ENCODE measurements at regions not wholly inside any gene's neighbourhood (a gene's known extent, or its start where the extent isn't known, plus 50 kb on each side); places are given as distances from the start of the nearest gene placed in this dataset.

DNA sequence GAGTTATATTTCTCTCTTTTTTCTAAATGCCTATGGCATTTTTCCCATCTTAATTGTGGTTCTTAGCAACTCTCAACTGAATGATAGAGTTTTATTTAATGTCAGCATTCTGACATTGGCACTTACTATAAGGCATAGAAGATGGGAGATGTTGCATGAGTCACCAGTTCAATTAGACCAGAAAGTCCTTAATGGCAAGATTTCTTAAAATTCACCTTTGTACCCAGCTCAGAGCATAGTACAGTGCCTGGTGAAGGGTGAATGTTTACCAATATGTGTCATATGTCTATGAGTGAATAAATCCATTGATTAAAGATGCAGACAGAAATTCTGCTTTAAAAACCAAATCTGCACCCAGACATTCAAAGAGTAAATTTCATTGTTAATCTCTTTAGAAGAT is 526.9 kb downstream of the EFNB2 start:
- no peak for DNase-seq

DNA sequence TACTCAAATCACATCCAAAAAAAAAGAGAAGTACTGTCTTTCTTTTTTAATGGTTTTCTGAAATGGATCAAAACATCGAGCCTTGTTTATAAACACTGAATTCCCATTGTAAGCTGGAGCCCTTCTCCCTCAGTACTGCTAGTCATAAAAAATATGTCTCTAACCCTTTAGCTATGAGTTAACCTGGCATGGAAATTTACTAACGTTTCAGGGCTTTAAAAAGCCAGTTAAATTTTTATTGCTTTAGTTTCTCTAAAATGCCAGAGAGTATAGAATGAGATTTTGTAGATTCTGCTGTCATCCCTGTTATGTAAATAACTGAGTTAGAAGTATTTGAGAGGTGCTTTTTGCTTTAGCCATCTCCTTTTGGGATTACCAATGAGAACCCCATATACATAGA is 528.3 kb downstream of the EFNB2 start:
- no peak for DNase-seq

DNA sequence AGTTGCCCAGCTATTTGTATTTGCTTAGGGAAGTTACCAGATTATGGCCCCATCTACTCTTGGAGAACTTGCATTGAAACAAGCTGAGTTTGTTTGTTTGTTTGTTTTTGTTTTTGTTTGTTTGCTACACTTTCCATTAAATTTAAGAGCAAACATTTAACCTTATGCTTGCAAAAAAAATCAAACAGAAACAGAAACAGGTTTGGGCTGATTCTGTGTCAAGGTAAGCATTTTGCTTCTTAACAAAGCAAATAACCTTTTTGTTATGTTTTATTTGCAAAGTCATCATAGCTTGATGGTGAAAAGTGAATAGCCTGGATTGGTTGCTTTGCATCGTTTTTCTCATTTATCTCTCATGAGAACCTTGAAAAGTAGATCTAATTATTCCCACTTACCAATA is 531.8 kb downstream of the EFNB2 start:
- DNase-seq: no peak

DNA sequence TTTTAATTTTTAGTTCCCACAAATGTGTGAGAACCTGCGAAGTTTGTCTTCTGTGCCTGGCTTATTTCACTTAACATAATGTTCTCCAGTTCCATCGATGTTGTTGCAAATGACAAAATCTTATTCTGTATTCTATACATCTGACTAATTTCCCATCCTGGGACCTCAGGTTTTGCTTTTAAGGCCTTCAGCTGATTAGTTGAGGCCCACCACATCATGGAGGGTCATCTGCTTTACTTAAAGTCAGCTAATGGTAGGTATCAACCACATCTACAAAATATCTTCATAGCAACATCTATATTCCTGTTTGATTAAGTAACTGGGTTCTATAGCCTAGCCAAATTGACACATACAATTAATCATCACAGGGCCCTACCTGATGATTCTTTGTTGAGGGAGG is 534.0 kb downstream of the EFNB2 start:
- DNase-seq: no peak

DNA sequence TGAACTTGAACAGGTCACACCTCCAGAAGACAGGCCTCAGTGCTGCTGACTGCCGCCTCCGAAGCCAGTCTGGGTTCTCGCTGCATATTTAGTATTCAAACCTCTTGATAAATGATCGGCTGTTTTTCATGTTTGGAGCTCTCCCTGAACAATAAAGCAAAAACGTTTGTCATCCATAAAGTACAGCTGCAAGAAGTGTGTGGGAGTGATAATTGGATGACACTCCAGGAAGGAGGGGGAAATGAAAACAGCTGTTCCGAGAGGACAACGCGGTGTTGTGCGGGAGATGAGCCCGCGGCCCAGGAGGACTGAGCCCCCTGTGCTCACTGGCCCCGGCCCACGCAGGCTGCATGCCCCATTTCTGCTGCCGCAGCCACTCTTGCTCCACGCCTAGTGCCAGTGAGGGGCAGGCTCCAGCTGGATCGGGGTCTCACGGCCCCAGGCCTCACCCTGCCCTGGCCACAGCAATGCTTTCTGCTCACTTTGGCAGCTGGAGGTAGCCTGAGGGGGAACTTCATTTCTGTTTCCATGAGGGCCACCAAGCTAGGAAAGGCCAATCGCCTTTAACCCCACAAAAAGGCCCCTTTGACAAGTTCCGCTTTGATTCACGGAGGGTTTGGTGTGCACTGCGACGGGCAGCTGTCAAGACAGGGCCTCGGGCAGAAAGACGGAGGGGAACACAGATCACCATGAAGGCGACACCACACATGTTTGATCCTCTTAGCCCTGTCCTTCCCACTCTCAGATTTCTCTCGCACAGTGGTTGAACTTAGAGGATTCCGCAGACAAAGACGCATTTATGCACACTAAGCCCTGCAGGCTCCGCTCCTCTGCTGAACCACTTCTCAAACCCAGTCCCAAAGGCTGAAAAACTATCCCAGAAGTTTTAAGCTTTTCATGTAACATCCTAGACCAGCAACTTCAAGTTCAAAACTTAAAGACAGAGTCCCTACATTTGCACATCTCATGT is 537.6 kb downstream of the EFNB2 start:
- DNase-seq: no peak

DNA sequence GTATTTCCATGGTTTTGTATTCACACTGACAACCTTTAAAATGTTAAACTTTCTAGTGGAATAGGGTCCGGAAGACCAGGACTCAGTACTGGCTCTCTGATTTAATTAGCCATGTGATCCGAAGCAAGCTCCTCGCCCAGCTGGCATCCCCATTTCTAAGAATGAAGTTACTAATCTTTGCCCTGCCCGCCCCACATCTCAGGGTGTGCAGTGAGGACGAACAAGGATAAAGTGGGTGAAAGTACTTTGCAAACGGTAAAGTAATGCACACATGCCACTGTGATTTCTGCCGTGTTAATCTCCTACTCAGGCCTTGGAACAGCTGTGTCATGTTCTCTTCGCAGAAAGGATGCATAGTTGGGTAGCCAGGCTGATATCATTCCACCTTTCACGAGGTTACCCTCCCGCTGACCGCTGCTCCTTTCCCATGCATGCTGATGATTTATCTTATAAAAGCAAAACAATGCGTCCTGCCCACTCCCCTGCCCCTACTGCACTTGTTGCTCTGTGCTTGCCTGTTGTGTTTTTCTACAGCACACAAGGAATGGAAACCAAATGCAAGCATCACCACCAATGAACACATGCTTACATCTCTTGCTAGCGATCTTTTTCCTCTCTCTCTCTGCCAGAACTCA is 539.0 kb downstream of the EFNB2 start:
- DNase-seq: no peak

DNA sequence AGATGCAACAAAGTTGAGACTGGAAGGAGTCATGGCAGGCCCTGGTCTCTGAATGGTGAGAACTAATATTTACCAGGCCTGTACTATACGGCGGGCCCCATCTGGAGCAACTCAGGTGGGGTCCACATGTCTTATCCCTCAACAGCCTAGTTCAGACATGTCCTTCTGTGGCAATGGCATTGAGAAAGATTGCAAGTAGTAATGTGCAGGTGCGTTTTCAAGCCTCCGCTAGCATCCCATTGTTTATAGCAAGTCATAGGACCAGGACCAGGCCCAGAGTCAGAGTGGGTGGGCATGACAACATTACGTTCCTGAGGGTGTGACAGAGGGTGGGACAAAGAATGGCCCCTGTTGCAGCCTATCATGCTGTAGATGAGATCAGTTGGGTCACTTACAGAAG is 541.1 kb downstream of the EFNB2 start:
- DNase-seq: no peak

DNA sequence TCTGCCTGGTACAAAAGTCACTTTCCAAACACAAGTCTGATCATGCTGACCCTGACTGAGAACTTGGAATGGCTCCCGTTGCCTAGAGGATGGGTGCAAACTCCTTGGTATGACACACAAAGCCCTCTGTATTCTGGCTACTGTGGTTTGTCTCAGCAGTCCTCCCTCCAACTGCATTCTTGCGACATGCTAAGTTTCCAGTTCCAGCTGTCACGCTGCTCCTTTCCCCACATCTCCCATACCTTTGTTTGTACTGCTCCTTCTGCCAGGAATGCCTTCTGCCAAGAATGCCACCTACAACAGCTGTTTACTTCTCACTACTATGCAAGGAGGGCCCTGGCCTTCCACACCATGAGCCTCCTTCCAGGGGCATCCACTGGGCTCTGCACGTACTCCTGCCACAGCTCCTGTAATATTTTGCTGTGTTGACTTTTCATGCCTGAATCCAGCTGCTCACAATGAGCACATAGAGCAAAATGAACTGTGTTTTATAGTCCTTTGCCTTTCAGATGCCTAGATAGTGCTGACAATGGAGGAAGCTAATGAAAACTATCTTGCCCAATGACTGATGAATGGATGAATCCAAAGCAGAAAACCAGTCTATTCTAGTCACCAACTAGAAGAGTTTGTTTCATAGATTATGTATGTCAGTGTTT is 543.7 kb downstream of the EFNB2 start:
- DNase-seq: peak; percentile 76

DNA sequence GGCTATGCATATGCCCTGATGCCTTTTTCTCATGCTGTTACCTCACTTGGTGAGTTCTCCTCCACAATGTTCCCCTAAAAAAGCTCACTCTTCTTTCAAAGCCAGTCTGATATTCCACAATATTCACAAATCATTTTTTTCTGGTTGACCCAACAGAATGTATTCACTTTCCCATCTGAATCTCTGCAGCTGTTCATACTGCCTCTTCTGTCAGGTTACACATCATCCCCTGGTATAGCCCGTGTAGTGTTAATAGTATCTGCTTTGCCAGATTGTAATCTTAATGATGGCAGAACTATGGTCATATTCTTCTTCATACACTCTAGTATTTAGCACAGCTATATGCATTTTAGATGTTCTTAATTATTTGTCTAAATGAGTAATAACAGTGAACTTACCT is 544.3 kb downstream of the EFNB2 start:
- DNase-seq: no peak

DNA sequence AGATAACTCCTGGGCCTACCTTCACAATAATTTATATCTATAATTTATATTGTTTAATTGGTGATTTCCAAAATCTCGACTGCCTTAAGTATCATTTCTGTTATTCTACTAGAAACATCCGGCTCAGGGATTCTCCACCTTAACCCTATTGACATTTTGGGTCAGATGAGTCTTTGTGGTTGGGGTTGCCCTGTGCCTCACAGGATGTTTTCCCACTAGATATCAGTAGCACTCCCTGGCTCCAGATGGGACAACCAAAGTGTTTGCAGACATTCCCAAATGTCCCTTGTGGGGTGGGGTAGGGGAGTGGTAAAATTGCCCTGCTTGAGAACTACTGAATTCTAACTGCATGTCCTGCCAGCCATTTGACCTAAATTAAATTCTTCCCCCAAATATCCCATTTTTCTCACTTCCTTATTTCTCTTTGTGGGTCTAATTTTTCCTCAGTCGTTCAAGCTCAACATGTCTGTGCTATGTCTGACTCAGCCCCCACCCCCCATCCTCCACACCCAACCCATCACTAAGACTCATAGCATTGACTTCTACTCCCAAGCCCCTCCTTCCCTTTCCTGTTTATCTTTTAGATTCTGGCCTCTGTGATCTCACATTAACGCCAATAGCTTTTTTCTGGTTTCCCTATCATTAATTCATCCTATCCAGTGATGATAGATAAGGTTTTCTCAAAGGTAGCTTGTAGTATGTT is 545.1 kb downstream of the EFNB2 start:
- no peak for DNase-seq

DNA sequence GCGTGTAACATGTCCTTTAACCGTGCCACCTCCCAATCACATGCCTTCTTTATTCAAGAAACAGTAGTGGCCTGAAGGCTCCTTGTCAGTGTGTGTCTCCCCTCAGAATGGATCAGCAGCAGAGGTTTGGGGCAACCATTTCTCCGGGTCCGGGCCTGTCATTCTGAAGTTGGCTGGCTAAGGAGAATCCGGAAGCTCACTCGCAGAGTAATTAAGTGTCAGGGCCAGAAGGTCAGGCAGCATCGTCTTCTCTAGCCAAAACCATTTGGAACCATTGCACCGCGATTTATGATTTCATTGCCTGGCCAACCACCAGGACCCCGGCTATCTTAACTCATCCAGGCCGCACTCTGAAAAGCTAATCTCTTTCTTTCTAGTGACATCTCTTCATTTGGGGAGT is 550.8 kb downstream of the EFNB2 start:
- no peak for DNase-seq

DNA sequence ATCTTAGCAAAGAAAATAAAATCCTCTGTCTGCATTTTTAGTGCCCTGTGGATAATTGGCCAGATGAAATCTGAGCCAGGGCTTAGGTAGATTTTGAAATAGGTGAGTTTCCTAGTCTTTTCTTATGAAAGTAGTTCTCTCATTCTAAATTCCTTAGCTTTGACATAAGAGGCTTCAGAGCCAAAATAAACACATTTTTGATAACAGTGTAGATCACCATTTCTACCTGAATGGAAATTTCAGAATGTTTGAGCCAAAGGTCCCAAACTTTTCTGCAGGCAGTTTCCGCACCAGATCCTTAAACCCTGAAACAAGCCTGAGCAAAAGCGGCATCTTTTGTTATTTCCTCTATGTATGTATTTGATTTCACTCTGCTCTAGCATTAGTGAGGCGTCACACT is 551.2 kb downstream of the EFNB2 start:
- no peak for DNase-seq

DNA sequence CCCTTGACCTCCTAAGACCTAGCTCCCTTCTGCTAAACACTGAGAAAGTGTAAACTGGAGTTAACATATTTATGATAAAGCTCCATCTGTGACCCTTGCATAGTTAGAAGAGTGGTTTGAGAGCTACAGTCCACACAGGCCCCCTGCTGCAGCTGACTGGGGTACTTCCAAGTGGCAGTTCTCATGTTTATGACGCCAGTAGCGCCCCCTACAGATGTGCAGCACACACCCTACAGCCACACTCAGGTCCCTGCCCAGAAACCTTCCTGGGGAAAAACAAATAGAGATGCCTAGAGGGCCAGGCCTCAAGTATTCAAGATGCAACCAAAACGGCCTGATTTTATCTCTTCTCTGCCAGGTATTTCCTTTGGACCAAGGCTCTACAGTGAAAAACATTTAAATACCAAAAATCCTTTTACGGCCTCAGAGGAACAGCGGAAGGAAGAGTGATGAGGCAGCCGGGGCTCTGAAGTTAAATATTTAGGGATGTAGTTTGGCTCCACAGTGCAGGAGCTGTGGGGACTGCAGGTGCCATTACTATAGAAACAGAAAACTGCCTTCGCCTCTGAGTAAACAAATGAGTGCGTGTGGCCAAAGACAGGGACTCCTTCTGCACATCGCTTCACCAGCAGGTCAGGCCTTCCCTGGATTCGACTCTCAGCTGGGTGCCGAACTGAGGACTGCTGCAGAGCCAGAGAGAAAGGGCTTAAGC is 553.1 kb downstream of the EFNB2 start:
- DNase-seq: no peak

DNA sequence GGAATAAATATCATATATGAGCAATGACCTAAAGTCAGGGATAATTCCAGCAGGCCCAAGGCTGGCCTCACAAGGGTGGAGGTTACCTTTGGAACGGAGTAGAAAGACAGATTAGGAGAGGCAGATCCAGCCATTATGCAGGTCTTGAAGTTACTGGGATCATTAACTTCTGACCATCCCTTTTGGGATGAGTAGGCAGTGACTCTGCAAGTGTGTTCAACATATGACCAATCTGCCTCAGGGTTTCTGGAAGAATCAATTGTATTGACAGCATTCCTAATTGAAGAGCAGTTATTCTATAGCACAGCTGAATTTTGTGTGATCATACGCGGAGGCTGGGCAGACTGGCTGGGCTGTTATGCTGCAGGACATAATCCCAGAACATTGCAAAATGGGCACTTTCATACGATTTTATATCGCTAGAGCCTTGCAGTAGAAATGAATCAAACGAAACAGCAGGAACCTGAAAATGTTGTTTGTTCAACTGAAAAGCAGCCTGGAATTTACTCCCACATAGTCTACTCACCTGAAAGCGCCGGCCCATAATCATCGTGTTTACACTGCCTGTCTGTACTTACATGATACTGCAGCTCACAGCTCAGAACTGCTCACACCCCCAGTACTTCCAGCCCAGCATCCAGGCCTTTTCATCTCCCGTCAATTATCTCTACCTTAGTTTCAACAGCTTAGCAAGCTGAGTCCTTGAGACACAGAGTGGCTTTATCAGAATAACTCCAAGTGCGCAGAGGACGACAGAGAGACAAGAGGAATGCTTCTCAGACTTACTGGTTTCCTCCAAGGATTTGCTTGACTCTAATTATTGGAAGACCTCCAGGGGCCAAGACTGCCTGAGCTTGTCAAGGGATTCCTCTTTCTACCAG is 556.1 kb downstream of the EFNB2 start:
- DNase-seq: peak; percentile 33

DNA sequence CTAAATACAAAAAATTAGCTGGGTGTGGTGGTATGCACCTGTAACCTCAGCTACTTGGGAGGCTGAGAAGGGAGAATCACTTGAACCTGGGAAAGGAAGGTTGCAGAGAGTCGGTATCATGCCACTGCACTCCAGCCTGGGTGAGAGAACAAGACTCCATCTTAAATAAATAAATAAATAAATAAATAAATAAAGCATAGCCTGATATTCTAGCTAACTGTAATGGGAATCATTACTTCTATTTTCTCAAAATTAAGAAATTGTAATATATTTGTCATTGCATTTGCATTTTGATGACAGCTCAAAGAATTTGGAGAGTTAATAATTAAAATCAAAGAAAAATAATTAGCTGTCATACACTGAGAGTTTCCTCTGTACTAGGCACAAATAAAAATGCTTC is 561.1 kb downstream of the EFNB2 start:
- DNase-seq: no peak

DNA sequence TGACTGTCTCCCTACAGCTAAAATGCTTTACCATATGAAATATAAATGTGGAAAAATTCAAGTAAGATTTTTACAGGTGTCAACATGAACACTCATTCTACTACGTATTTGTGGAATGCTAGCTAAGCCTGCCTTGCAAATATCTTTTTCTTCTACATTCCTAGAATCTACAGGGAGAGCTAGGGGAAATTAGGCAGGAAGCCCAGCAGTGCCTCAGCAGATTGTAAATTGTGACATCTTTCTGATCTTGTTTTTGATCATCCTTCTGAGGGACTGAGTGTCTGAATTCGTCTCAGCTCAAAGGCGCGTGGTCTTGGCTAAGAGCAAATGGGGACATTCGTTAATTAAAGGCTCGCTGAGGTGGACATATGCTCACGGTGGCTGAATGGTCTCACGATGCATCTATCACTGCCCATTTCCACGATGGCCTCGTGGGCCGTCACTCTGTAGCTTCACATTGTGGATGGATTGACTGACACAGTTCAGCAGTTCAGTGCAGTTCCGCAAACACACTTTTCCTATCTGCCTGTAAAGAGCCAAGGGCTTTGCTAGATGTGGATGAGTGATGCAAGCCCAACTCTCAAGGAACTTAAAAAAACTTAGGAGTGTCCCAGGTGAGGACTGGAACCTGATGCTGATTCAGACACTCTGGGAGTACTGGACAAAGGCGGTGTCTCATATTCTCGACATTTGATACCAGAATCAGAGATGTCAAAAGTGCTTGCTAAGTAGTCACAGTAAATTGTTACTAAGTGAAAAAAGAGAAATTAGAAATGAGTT is 562.5 kb downstream of the EFNB2 start:
- DNase-seq: no peak

DNA sequence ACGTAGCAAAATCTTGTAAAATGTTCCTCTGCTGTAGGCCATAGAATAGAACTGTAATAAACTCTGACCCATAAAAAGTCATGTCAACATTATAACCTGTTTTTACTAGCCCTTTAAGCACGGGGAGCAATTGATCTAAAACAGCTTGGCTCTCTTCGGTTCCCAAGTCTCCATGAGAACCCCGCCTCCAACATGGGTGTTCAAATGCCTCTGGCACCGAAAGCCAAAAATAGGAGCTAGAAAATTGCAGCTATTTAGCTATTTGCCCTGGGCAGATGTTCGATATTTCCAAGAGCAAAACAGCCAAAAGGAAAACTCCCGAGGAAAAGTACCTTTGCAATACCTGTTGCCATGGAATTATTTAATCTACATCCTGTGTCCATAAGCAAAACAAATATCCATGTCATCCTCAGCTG is 563.1 kb downstream of the EFNB2 start:
- no peak for DNase-seq

DNA sequence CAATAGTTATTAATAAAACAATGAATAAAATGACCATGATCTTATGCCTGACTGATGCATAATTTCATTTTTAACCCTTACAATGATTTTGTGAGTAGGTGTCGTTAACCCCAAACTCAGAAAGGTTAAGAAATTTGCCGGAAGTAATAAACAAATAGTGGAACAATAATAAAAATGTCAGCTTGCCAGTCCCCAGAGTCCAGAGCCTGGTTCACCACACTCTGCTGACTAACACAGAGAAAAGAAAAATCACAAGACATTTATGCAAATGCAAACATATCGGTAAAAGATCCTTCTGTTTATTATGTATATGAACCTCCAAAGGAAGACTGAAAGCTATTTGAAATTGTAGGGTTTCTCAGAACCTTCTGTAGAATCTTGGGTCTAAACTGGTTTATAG is 563.7 kb downstream of the EFNB2 start:
- DNase-seq: no peak

DNA sequence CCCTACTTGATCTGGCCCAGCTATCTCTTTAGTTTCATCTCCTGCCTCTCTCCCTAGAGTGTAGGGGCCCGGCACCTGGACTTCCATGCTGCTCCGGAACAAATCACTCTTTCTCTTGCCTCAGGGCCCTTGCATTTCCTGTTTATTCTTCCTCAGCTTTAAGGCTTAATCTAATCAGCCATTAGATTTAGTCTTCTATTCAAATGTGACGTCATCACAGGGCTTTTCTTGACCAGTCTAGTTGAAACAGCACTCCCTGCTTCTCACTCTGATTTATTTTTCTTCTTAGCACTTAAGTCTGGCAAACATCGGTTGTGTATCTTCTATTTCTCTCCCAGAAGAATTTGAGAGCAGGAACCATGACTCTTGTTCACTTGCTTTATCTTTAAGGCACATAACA is 564.1 kb downstream of the EFNB2 start:
- no peak for DNase-seq

DNA sequence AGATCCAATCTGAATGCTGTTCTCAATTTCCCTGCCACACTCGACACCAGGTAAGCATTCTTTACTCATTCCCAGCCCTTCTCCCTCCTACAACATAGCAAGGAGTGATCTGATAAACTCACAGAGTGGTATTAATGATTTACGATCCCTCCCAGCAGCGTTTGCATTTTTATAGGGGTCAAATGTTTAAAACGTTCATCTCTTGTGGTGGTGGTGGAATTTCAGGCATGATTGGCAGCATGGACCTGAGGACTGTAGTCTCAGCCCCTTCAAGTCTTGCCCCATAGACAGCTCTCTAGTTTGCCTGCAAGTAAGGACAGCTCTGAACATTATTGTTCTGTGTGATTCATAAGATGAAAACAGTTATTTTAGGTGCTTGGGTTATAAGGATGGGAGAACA is 565.7 kb downstream of the EFNB2 start:
- DNase-seq: no peak

DNA sequence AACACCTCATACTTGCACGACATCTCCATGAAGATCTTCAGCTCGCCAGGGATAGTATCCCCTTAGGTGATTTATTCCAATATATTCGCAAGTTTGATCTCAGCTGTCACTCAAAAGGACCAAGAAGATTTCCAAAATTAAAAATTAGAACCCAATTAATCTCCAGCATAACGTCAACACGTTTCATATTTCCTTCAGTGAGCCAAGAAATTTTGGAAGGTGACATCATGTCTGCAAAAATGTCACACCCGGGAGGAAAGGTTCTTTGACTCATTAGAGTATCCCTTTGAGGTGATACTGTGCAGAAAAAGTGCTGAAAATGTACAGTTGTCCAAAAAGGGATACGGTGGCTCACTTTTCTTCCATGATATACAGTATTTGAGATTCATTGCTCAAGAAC is 569.6 kb downstream of the EFNB2 start:
- DNase-seq: no peak
